Endothelial cell of umbilical vein (primary cell): ENCODE measurements at regions not wholly inside any gene's neighbourhood (a gene's known extent, or its start where the extent isn't known, plus 50 kb on each side); places are given as distances from the start of the nearest gene placed in this dataset.

ENCODE experiments used
- BruUV-seq: library from RNA; stranded (reverse); fragments of 400-500 nt; replicated peaks from 2 replicates; lab custom pipeline; 2021; lab: Mats Ljungman, UMichigan
- CTCF ChIA-PET: fragments of 300-600, 350-600 bp; sonication (Branson Sonifier 250); formaldehyde crosslinking; loops from one replicate; lab custom pipeline; 2021; ENCODE audit warnings: antibody characterized with exemption, inconsistent platforms; lab: Charles Lee
- POLR2A ChIA-PET: fragments of 300-600, 350-600 bp; sonication (Branson Sonifier 250); formaldehyde crosslinking; loops from one replicate; lab custom pipeline; 2021; ENCODE audit warnings: antibody characterized with exemption, inconsistent platforms; lab: Charles Lee
- DNase-seq: peaks from one replicate; pipeline ENCODE4 v3.0.0-alpha.2; 2011; ENCODE audit warnings: low read depth, low spot score
- FAIRE-seq: peaks from 2 replicates; lab custom pipeline; 2011; peaks lifted over from hg19 to GRCh38; lab: Jason Lieb, UNC
- H2AFZ ChIP-seq: 2 replicates; pipeline ENCODE4 v1.6.0; 2012; ENCODE audit warnings: low read depth, low read length, control low read depth, inconsistent platforms
- H3K27ac ChIP-seq: 2 replicates; pipeline ENCODE4 v1.5.1; 2011; ENCODE audit warnings: low read depth, mild to moderate bottlenecking, control low read depth, low read length, moderate library complexity; ENCODE audit not compliant: insufficient read depth
- H3K27me3 ChIP-seq, 2 experiments: 2 replicates each; pipeline versions ENCODE4 v1.6.0 to v1.6.1; 2011; ENCODE audit warnings: low read length in 2 of 2, mixed read lengths in 1 of 2; ENCODE audit not compliant: control insufficient read depth in 2 of 2, insufficient read depth in 2 of 2
- H3K36me3 ChIP-seq, 2 experiments: 2 replicates in 1 of 2; 3 replicates in 1 of 2; pipeline ENCODE4 v1.5.1; 2011; ENCODE audit warnings: low read length in 2 of 2, mild to moderate bottlenecking in 1 of 2, moderate library complexity in 1 of 2; ENCODE audit not compliant: control insufficient read depth in 2 of 2, insufficient read depth in 2 of 2; ENCODE audit errors: extremely low read depth in 1 of 2
- H3K4me1 ChIP-seq: 3 replicates; pipeline ENCODE4 v1.5.1; 2011; ENCODE audit warnings: mild to moderate bottlenecking, low read length; ENCODE audit not compliant: control insufficient read depth, insufficient read depth; ENCODE audit errors: extremely low read depth
- H3K4me2 ChIP-seq: 2 replicates; pipeline ENCODE4 v1.6.1; 2011; ENCODE audit warnings: low read length, control low read depth, mixed read lengths; ENCODE audit not compliant: insufficient read depth
- H3K4me3 ChIP-seq, 3 experiments: fragments of 200-600 bp in 1 of 3; sonication (generic), shearing (Covaris generic) in 1 of 3; replicated peaks in 1 of 3; 2 replicates each; pipeline ENCODE4 v1.5.1; 2011 to 2016; ENCODE audit warnings: control low read depth in 3 of 3, low read length in 3 of 3, mild to moderate bottlenecking in 2 of 3, inconsistent platforms in 1 of 3, low read depth in 1 of 3, moderate library complexity in 1 of 3; ENCODE audit not compliant: insufficient read depth in 1 of 3
- H3K79me2 ChIP-seq: 2 replicates; pipeline ENCODE4 v1.6.0; 2012; ENCODE audit warnings: low read length, inconsistent platforms; ENCODE audit not compliant: control insufficient read depth, insufficient read depth
- H3K9ac ChIP-seq: replicated peaks from 2 replicates; pipeline ENCODE3; 2011; ENCODE audit warnings: low read length, control low read depth; ENCODE audit not compliant: insufficient read depth; ENCODE audit errors: extremely low read depth
- H3K9me1 ChIP-seq: replicated peaks from 3 replicates; pipeline ENCODE4 v1.6.0; 2011; ENCODE audit warnings: mild to moderate bottlenecking, low read length; ENCODE audit not compliant: control insufficient read depth, insufficient read depth; ENCODE audit errors: extremely low read depth
- H3K9me3 ChIP-seq: replicated peaks from 2 replicates; pipeline ENCODE4 v1.5.1; 2012; ENCODE audit warnings: low read length, inconsistent platforms; ENCODE audit not compliant: control insufficient read depth, insufficient read depth
- H4K20me1 ChIP-seq: replicated peaks from 2 replicates; pipeline ENCODE3; 2011; ENCODE audit warnings: mild to moderate bottlenecking, low read length; ENCODE audit not compliant: control insufficient read depth, insufficient read depth; ENCODE audit errors: extremely low read depth
- CTCF ChIP-seq, 2 donors: IDR thresholded peaks; 1 replicate in 1 of 2; 2 replicates in 1 of 2; pipeline ENCODE4 v1.5.1; 2011; ENCODE audit warnings: low read length in 2 of 2, mild to moderate bottlenecking in 2 of 2, moderate library complexity in 2 of 2, control low read depth in 1 of 2, inconsistent platforms in 1 of 2, low read depth in 1 of 2; ENCODE audit not compliant: insufficient read depth in 1 of 2; ENCODE audit errors: extremely low read depth in 1 of 2
- EZH2 ChIP-seq: IDR thresholded peaks from 2 replicates; pipeline ENCODE4 v1.6.1; 2012; ENCODE audit warnings: borderline replicate concordance, low read depth, mild to moderate bottlenecking, moderate library complexity, low read length, inconsistent platforms; ENCODE audit not compliant: severe bottlenecking
- FOS ChIP-seq: IDR thresholded peaks from 2 replicates; pipeline ENCODE4 v1.6.1; 2011; ENCODE audit warnings: mild to moderate bottlenecking, low read length, moderate library complexity, borderline replicate concordance; ENCODE audit not compliant: insufficient read depth
- GATA2 ChIP-seq: IDR thresholded peaks from 2 replicates; pipeline ENCODE4 v1.7.0; 2011; ENCODE audit warnings: low read depth, mild to moderate bottlenecking, moderate library complexity, mixed read lengths, low read length; ENCODE audit not compliant: insufficient read length, insufficient read depth
- JUN ChIP-seq: IDR thresholded peaks from 2 replicates; pipeline ENCODE4 v1.6.1; 2011; ENCODE audit warnings: borderline replicate concordance, low read depth; ENCODE audit not compliant: insufficient read length, insufficient read depth
- MAX ChIP-seq: IDR thresholded peaks from 2 replicates; pipeline ENCODE4 v1.6.1; 2011; ENCODE audit not compliant: insufficient read depth, insufficient read length
- MYC ChIP-seq: IDR thresholded peaks from one replicate; pipeline ENCODE4 v1.6.1; 2011; ENCODE audit warnings: mild to moderate bottlenecking, low read depth, low read length
- POLR2A ChIP-seq: IDR thresholded peaks from 2 replicates; pipeline ENCODE4 v1.6.1; 2012; ENCODE audit warnings: low read depth, mild to moderate bottlenecking, control low read depth, low read length
- POLR2AphosphoS5 ChIP-seq: IDR thresholded peaks from 2 replicates; pipeline ENCODE4 v1.6.1; 2012; ENCODE audit warnings: low read depth, mild to moderate bottlenecking, control low read depth, low read length, moderate library complexity; ENCODE audit not compliant: insufficient read depth
- dilution Hi-C: fragments of 300-500 bp; cut with MboI; formaldehyde crosslinking; loops from one replicate; pipeline ENCODE4 v1.15.0; 2019; ENCODE audit warnings: low sequenced_read_pairs; ENCODE audit not compliant: extremely low pct_ligation_motif_present
- intact Hi-C: fragments of 100-400 bp; cut with micrococcal nuclease; formaldehyde crosslinking; loops from one replicate; pipeline ENCODE4 v1.10.0; 2022

- dilution Hi-C loops = no loop called here
- Histone ChIP-seq H3K27ac (no peak overlapping the region), H2AFZ (no peak overlapping the region), H3K4me2 (no peak overlapping the region), H3K4me3 (no peak overlapping the region), H3K9ac (no peak overlapping the region), H3K79me2 (no peaks in the 10 kb centered on the region), H4K20me1 (no peaks in the 10 kb centered on the region), H3K36me3 (no peaks in the 10 kb centered on the region), H3K4me1 (no peaks in the 10 kb centered on the region), H3K9me3 (no peaks in the 10 kb centered on the region), H3K27me3 (no peaks in the 10 kb centered on the region), H3K9me1 (no peaks in the 10 kb centered on the region)
- TF ChIP-seq POLR2AphosphoS5 = no peak
- no peak for TF ChIP-seq JUN
- TF ChIP-seq GATA2 = no peak
- no peak for TF ChIP-seq FOS
- no peak for TF ChIP-seq EZH2
- TF ChIP-seq MYC = no peak
- no peak for TF ChIP-seq CTCF (IDR thresholded peaks at IDR 0.05; ENCODE audit: extremely low read depth in 1 of 2, insufficient read depth in 1 of 2, low read depth in 1 of 2, low read length in 2 of 2)
- no peak for TF ChIP-seq MAX
- no peak for TF ChIP-seq POLR2A
- ChIA-PET CTCF (no interaction called here), POLR2A (interaction anchor here (0.8 kb wide), 1 partner anchor 1957 kb away, joined by 3 read pairs; no protein-coding TSS in a partner anchor)
- no peak for DNase-seq
- intact Hi-C loops = no loop called here
- BruUV-seq = no TSS peak
- FAIRE-seq = no peak
Measured at GRCh38 chr2:120403261-120403660, 57.3 kb downstream of the INHBB start.
